ENCODE measurements at regions not wholly inside any gene's neighbourhood (a gene's known extent, or its start where the extent isn't known, plus 50 kb on each side); places are given as distances from the start of the nearest gene placed in this dataset.

DNA sequence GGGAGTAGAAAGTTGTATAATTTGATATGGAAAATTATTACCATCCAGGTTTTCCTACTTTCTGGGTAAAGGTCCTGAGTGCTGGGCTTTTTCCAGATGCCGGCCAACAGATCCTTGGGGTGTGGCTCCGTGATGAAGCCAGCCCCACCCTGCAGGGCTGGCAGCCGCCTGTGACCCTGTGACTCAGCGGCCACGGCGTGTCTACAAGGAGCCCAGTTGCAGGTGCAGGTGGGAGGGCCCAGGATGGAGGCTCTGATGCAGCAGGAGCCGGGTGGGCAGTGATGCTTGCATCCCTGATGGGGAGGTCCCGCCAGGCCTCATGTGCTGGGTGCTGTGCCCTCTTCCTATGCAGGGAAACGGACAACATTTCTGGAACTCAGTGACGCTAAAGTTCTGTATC, 96.0 kb upstream of the ALKAL2 start:
- WGBS (ENCODE audit: insufficient coverage, insufficient replicate concordance, low lambda C conversion rate, missing lambda C conversion rate): 3% methylated on average over 10 of the region's 10 CpGs
- no peak overlapping the region for H3K4me2 ChIP-seq (ENCODE audit: control insufficient read depth, insufficient read depth)

More for the DNA sequence above, 96.0 kb upstream of the ALKAL2 start:
- H4K20me1 ChIP-seq (ENCODE audit: control insufficient read depth, insufficient read depth): no peaks in the 10 kb centered on the region
- no peak overlapping the region for H3K9ac ChIP-seq (ENCODE audit: control insufficient read depth, insufficient read depth, low read length)
- H3K4me3 ChIP-seq: no peak overlapping the region
- DNase-seq (ENCODE audit: low read depth, low spot score): no peak
- H3K27me3 ChIP-seq (replicated peaks in 1 of 2; ENCODE audit: control insufficient read depth in 2 of 2, insufficient read depth in 2 of 2, low read length in 1 of 2): no peaks in the 10 kb centered on the region
- no peaks in the 10 kb centered on the region for H3K9me3 ChIP-seq (replicated peaks; ENCODE audit: control insufficient read depth, insufficient read depth, low read length)
- RAD21 ChIA-PET (ENCODE audit: unreplicated experiment): no interaction called here
- CTCF ChIA-PET: no interaction called here
- H3K79me2 ChIP-seq (ENCODE audit: control insufficient read depth, insufficient read depth, low read length): no peaks in the 10 kb centered on the region
- ATAC-seq: no peak
- H3K36me3 ChIP-seq (ENCODE audit: control insufficient read depth in 2 of 2, insufficient read depth in 2 of 2, low read length in 1 of 2): no peaks in the 10 kb centered on the region
- H3K27ac ChIP-seq (ENCODE audit: control insufficient read depth, insufficient read depth): no peak overlapping the region
- no peaks in the 10 kb centered on the region for H3K4me1 ChIP-seq (ENCODE audit: control insufficient read depth, insufficient read depth, low read length)
- POLR2A ChIA-PET: no interaction called here
- SMC1A ChIA-PET (ENCODE audit: uncharacterized antibody, unreplicated experiment): no interaction called here
- no peak overlapping the region for H2AFZ ChIP-seq (ENCODE audit: control insufficient read depth, low read depth, low read length)
- no peak for FAIRE-seq
- in situ Hi-C loops (cut with MboI): no loop called here
- intact Hi-C loops (cut with micrococcal nuclease; ENCODE audit: unreplicated experiment): no loop called here
- TF ChIP-seq, protein P1, sequence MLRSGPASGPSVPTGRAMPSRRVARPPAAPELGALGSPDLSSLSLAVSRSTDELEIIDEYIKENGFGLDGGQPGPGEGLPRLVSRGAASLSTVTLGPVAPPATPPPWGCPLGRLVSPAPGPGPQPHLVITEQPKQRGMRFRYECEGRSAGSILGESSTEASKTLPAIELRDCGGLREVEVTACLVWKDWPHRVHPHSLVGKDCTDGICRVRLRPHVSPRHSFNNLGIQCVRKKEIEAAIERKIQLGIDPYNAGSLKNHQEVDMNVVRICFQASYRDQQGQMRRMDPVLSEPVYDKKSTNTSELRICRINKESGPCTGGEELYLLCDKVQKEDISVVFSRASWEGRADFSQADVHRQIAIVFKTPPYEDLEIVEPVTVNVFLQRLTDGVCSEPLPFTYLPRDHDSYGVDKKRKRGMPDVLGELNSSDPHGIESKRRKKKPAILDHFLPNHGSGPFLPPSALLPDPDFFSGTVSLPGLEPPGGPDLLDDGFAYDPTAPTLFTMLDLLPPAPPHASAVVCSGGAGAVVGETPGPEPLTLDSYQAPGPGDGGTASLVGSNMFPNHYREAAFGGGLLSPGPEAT (IDR thresholded peaks at IDR 0.05; ENCODE audit: low read depth): no peak
- TF ChIP-seq FOS (IDR thresholded peaks at IDR 0.05; ENCODE audit: borderline replicate concordance, extremely low read depth, insufficient read length) (no peak), MEF2B (IDR thresholded peaks at IDR 0.05; ENCODE audit: partially characterized antibody, poor library complexity, severe bottlenecking) (no peak), CREB1 (IDR thresholded peaks at IDR 0.05; ENCODE audit: low read depth) (no peak), CREM (IDR thresholded peaks at IDR 0.05; ENCODE audit: low read depth) (no peak), KAT2A (conservative IDR thresholded peaks at IDR 0.05; ENCODE audit: control insufficient read depth, low read depth, low read length) (no peak), CBX3 (IDR thresholded peaks at IDR 0.05; ENCODE audit: borderline replicate concordance, low read depth) (no peak), SMARCA5 (IDR thresholded peaks at IDR 0.05) (no peak), RUNX3 (IDR thresholded peaks at IDR 0.05; ENCODE audit: low read length) (no peak)
- TF ChIP-seq, protein P2, sequence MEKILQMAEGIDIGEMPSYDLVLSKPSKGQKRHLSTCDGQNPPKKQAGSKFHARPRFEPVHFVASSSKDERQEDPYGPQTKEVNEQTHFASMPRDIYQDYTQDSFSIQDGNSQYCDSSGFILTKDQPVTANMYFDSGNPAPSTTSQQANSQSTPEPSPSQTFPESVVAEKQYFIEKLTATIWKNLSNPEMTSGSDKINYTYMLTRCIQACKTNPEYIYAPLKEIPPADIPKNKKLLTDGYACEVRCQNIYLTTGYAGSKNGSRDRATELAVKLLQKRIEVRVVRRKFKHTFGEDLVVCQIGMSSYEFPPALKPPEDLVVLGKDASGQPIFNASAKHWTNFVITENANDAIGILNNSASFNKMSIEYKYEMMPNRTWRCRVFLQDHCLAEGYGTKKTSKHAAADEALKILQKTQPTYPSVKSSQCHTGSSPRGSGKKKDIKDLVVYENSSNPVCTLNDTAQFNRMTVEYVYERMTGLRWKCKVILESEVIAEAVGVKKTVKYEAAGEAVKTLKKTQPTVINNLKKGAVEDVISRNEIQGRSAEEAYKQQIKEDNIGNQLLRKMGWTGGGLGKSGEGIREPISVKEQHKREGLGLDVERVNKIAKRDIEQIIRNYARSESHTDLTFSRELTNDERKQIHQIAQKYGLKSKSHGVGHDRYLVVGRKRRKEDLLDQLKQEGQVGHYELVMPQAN (conservative IDR thresholded peaks at IDR 0.05): no peak
- BruUV-seq (replicated peaks): no TSS peak

Data from GM12878 (cell line).